GM12872 (cell line): ENCODE measurements at regions not wholly inside any gene's neighbourhood (a gene's known extent, or its start where the extent isn't known, plus 50 kb on each side); places are given as distances from the start of the nearest gene placed in this dataset.

Experiments used
- CTCF ChIP-seq: IDR thresholded peaks from 3 replicates; pipeline ENCODE4 v1.5.1; 2011; ENCODE audit warnings: low read depth, mild to moderate bottlenecking, low read length, moderate library complexity; ENCODE audit not compliant: insufficient read depth

GRCh38 chr9:95669253-95669652, 152.5 kb upstream of the PTCH1 start:
- TF ChIP-seq CTCF, result no peak

- no peak for TF ChIP-seq CTCF
Measured at GRCh38 chr9:95667789-95668188, 151.0 kb upstream of the PTCH1 start.

GRCh38 chr9:95666785-95667155, 150.0 kb upstream of the PTCH1 start:
- no peak for TF ChIP-seq CTCF

GRCh38 chr9:95666096-95666784, 149.5 kb upstream of the PTCH1 start:
- no peak for TF ChIP-seq CTCF

- no peak for TF ChIP-seq CTCF
Measured at GRCh38 chr9:95653246-95653645, 136.5 kb upstream of the PTCH1 start.

GRCh38 chr9:95650720-95651119, 133.9 kb upstream of the PTCH1 start:
- no peak for TF ChIP-seq CTCF

GRCh38 chr9:95649801-95650213, 133.0 kb upstream of the PTCH1 start:
- TF ChIP-seq CTCF, result no peak
